ENCODE measurements at regions not wholly inside any gene's neighbourhood (a gene's known extent, or its start where the extent isn't known, plus 50 kb on each side); places are given as distances from the start of the nearest gene placed in this dataset.
"Not testable (repeated sequence)": the region's sequence is repeated elsewhere in the genome, so short reads cannot be mapped to it uniquely, and the experiment has no call there.

- ChIA-PET CTCF (interaction anchor here (0.6 to 2.4 kb wide), 2 partner anchors 11 to 298 kb away, joined by 3 to 6 read pairs; no protein-coding TSS in a partner anchor), POLR2A (no interaction called here)
- no peak for DNase-seq (ENCODE audit: low read depth, low spot score)
- H3K4me3 ChIP-seq (ENCODE audit: low read depth, low read length), result no peak overlapping the region
- no peak for TF ChIP-seq CTCF (IDR thresholded peaks at IDR 0.05; ENCODE audit: insufficient read depth, low read length, missing control alignments)
These were observed 229.1 kb upstream of the STXBP5 start for GRCh38 chr6:146975093-146975492.

- ChIA-PET POLR2A (no interaction called here), CTCF (no interaction called here)
- TF ChIP-seq CTCF (IDR thresholded peaks at IDR 0.05; ENCODE audit: insufficient read depth, low read length, missing control alignments), result no peak
- no peak for DNase-seq (ENCODE audit: low read depth, low spot score)
- H3K4me3 ChIP-seq (ENCODE audit: low read depth, low read length), result no peak overlapping the region
These were observed 223.3 kb upstream of the STXBP5 start for GRCh38 chr6:146980900-146981329.

- ChIA-PET CTCF (no interaction called here), POLR2A (no interaction called here)
These were observed 222.2 kb upstream of the STXBP5 start for GRCh38 chr6:146981981-146982380.

GRCh38 chr6:146984251-146984924 is 219.8 kb upstream of the STXBP5 start:
- ChIA-PET CTCF (no interaction called here), POLR2A (no interaction called here)
- no peak for TF ChIP-seq CTCF (IDR thresholded peaks at IDR 0.05; ENCODE audit: insufficient read depth, low read length, missing control alignments)
- DNase-seq (ENCODE audit: low read depth, low spot score), result no peak
- no peak overlapping the region for H3K4me3 ChIP-seq (ENCODE audit: low read depth, low read length)

More at GRCh38 chr6:146981981-146982380, 222.2 kb upstream of the STXBP5 start:
- H3K4me3 ChIP-seq (ENCODE audit: low read depth, low read length), result no peak overlapping the region
- no peak for TF ChIP-seq CTCF (IDR thresholded peaks at IDR 0.05; ENCODE audit: insufficient read depth, low read length, missing control alignments)
- no peak for DNase-seq (ENCODE audit: low read depth, low spot score)

GRCh38 chr6:146985111-146985510 is 219.1 kb upstream of the STXBP5 start:
- ChIA-PET POLR2A (no interaction called here), CTCF (interaction anchor here (1.5 kb wide), 1 partner anchor 9 kb away, joined by 6 read pairs; no protein-coding TSS in a partner anchor)
- no peak for DNase-seq (ENCODE audit: low read depth, low spot score)
- TF ChIP-seq CTCF (IDR thresholded peaks at IDR 0.05; ENCODE audit: insufficient read depth, low read length, missing control alignments), result no peak
- no peak overlapping the region for H3K4me3 ChIP-seq (ENCODE audit: low read depth, low read length)

GRCh38 chr6:146985966-146986365 is 218.3 kb upstream of the STXBP5 start:
- H3K4me3 ChIP-seq (ENCODE audit: low read depth, low read length), result no peak overlapping the region
- no peak for TF ChIP-seq CTCF (IDR thresholded peaks at IDR 0.05; ENCODE audit: insufficient read depth, low read length, missing control alignments)
- CTCF ChIA-PET, result interaction anchor here (1.5 kb wide), 1 partner anchor 10 kb away, joined by 6 read pairs; no protein-coding TSS in a partner anchor
- POLR2A ChIA-PET, result no interaction called here
- no peak for DNase-seq (ENCODE audit: low read depth, low spot score)

GRCh38 chr6:146987938-146988337 is 216.3 kb upstream of the STXBP5 start:
- POLR2A ChIA-PET; CTCF ChIA-PET; H3K4me3 ChIP-seq (ENCODE audit: low read depth, low read length): not testable (repeated sequence)

More at GRCh38 chr6:146987938-146988337, 216.3 kb upstream of the STXBP5 start:
- not testable (repeated sequence) for DNase-seq (ENCODE audit: low read depth, low spot score)

All from AG04449 (cell line).